Nucleus accumbens (tissue), 56 donors: ENCODE measurements at regions not wholly inside any gene's neighbourhood (a gene's known extent, or its start where the extent isn't known, plus 50 kb on each side); places are given as distances from the start of the nearest gene placed in this dataset.

ENCODE experiments used
- DNase-seq, 56 donors: peaks; one replicate each; lab custom pipeline; 2025; lab: John Stamatoyannopoulos, UW

GRCh38 chr2:6657855-6658254, 207.9 kb downstream of the CMPK2 start:
- no peak for DNase-seq

DNA sequence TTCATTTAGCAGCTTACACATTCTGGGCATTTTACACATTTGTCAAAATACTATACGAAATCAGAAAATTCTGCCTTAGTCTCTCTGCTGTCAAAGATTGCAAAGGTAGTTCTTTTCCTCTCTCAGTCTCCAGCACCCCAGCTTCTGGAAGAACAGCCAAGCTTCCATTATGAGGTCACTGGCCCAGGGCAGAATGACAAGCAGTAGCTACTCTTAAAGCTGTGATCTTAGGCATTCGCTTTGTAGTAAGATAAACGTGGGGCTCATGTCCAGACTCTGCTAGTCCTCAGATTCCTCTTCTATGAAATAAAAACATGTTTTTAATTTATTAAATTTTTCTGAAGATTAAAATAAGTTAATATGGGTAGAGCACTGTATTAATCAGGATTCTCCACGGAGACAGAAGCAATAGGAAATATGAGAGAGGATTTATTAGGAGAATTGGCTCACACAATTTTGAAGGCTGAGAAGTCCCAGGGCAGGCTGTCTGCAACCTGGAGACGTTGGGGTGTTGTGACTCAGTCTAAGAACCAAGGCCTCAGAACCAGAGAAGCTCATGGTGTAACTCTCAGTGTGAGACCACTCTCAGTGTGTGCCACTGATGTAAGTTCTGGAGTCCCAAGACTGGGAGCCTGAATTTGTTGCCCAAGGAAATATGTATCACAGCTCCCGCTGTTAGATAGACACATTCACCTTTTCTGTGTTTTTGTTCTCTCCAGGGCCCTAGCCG, 201.2 kb downstream of the CMPK2 start:
- DNase-seq = no peak

- DNase-seq = no peak
Measured at GRCh38 chr2:6665093-6666045, 200.3 kb downstream of the CMPK2 start.

- DNase-seq = no peak
Measured at GRCh38 chr2:6667326-6667725, 198.4 kb downstream of the CMPK2 start.

DNA sequence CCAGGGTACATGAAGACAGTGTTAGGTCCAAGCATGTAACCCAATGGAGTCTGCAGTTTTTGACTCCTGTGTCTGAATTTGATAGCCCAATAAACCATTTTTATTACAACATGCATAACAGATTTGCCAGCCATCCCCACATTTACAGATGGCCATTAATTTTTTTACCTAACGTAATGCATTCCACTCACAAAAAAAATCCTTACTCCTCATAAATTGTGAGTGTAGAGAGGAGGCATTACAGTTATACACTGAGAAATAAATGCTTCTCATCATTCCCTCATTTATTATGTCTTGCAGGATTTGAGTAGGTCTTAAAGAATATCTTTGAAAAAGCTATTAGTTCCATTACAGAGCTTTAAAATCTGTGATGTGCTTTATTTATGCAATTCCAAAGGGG, 193.8 kb downstream of the CMPK2 start:
- DNase-seq = no peak

DNA sequence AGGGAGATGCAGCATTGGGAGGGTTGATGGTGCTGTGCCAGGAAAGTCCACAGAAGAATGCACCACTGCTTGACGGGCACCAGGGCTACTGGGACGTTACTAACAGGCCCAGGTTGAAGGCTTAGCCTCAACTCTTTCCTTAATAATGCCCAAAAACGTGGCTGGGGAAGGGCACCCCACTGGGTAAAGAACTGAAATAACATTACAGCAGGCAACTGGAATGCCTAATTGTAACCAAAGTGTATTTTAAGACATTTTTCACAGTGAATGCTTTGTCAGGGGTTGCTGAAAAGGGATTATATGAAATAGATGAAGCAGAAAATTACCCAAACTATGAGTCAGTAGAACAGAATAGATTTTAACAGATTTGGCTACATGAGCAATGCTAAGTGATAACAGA, 191.3 kb downstream of the CMPK2 start:
- DNase-seq = no peak

- DNase-seq = no peak
Measured at GRCh38 chr2:6675791-6676190, 189.9 kb downstream of the CMPK2 start.

- DNase-seq = no peak
Measured at GRCh38 chr2:6676241-6676640, 189.5 kb downstream of the CMPK2 start.

- no peak for DNase-seq
Measured at GRCh38 chr2:6676776-6677175, 188.9 kb downstream of the CMPK2 start.

- DNase-seq = no peak
Measured at GRCh38 chr2:6679471-6679870, 186.2 kb downstream of the CMPK2 start.

- DNase-seq = no peak
Measured at GRCh38 chr2:6683516-6683915, 182.2 kb downstream of the CMPK2 start.

DNA sequence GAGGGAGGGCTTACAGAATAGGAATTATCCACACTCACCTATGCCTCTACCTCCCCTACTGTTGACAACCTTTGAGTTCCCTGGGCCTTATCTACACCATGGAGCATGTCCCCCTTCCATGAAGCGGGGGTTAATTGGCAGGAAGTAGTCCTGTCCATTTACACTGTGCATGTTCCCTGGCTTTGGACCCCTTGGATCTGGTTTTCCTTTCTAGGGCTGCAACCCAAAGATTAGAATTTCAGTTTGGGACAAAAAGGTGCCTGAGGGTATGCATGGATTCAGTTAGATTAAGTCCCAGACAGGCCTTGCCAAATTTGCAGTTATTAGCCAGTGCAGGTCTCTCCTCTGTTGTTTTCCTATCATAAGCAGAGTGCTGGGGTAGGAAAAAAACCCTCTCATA, 180.3 kb downstream of the CMPK2 start:
- no peak for DNase-seq

DNA sequence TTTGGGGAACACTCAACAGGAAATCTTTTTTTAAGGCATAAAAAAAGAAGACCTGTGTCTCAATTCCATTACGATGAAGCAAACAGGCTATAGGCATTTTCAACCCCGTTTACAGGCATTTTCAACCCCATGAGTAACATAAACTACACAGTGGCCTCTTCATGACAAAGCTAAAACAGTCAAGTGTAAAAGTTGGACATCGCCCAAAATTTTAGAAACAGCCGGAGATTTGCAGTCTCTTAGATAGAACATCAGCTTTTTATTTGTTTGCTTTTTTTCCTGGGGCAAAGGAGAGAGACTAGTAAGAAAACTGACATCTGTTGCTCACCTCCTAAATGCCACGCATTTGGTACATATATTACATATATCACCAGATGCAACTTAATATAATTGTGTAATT, 173.7 kb downstream of the CMPK2 start:
- DNase-seq = no peak

DNA sequence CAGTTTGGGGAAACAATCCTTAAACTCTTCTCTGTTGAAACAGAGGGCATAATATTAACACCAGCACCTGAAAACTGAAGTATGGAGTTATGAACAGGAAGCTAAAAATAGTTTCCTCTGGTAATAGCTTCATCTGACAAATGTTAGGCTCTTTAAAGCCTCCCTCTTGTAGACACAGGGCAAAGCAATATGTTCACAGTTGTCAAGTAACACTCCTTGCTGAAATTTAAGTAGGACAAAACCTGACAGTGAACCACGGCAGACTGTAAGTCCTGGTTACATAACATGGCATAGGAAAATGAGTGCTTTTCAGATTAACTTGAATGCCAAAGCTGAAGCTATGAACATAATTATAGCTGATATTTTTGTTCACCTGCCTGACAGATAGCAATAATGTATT, 172.9 kb downstream of the CMPK2 start:
- peak in 8 of 56 donors; percentile 1 to 44 (median 24) for DNase-seq

DNA sequence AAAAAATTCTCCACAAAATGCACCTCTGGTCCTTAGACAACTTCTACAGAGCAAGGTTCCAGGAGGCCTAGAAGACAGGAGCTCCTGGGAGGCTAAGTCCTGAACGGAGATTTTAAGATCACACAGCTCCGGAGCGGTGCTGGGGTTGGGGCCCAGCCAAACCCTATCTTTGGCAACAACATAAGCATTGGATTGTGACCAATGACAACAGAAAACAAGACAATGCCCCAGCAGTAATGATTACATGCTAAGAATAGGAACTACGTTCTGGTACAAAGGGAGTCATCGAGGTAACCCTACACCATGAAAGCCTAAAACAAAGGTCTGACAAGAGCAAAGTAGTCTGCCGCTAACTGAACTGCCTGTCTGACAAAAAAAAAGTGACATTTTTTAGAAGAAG, 171.2 kb downstream of the CMPK2 start:
- no peak for DNase-seq

DNA sequence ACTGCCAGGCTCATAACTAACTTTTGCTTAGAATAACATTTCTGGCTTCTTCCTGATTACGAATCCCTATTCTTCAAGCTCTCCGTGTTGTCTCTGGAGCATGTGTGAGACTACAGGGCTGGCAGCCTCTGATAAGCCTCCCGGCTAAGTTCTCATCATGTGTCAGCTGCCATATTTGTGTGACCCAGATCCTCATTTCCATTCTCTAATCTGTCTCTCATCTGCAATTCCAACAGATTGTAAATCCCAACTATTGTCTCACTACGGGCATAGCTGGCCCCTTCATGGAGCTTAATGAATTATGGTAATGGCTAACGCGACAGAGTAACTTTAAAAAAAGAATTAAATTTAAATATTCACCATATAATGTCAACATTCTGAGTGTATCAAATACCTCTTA, 165.4 kb downstream of the CMPK2 start:
- DNase-seq = no peak

GRCh38 chr2:6704077-6704476, 161.6 kb downstream of the CMPK2 start:
- no peak for DNase-seq

DNA sequence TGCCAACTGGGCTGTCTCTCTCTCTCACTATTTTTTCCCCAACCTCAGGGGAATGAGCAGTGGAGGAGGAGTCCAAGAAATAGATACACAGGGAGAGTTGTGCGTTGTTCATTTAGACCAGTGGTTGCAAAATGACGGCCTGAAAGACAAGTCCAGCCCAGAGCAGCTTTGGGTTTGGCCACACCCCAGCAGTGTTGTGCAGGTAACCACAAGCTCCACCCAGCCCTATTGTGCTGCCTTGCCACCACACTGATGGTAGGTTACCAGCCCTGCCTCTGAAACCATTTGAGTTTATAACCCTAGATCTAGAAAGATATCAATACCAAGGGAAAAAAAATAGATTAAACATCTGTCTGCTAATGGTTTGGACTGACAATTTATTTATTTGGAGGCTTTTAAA, 144.3 kb downstream of the CMPK2 start:
- no peak for DNase-seq

DNA sequence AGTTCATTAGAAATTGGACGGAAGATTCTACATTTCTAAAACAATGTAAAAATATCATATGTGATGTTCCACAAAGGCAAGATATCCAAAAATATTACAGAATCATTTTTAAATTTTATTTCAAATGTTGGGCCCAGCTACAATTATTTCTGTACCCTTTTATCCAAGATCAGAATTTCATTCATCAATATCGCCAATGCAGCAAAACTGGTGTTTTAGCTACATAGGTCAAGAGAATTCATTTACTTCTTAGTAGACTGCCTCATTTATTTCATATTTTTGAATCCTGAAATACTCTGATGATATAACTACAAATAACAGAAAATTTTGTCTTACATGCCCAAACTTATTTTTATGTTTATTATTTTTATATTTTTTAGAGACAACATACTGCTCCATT, 143.1 kb downstream of the CMPK2 start:
- no peak for DNase-seq

- no peak for DNase-seq
Measured at GRCh38 chr2:6723865-6724604, 141.7 kb downstream of the CMPK2 start.

- DNase-seq = no peak
Measured at GRCh38 chr2:6724605-6725140, 141.0 kb downstream of the CMPK2 start.
